K562 (cell line): ENCODE measurements at regions not wholly inside any gene's neighbourhood (a gene's known extent, or its start where the extent isn't known, plus 50 kb on each side); places are given as distances from the start of the nearest gene placed in this dataset.

Source experiments
- ATAC-seq: fragments of 200-7000 bp; cut with Tn5 transposase; 3 replicates; pipeline ENCODE4 v1.9.1; 2020; ENCODE audit warnings: moderate library complexity
- BruUV-seq: library from RNA; stranded (reverse); fragments of 400-500 nt; replicated peaks from 2 replicates; lab custom pipeline; 2021; lab: Mats Ljungman, UMichigan
- CTCF ChIA-PET: fragments of 300-600 bp; formaldehyde crosslinking; extraction: SDS; loops from one replicate; lab custom pipeline; 2021; ENCODE audit warnings: low intra/inter-chr PET ratio; lab: Yijun Ruan, JAX
- POLR2A ChIA-PET: fragments of 300-600, 350-650 bp; sonication (Branson Sonifier 250); formaldehyde crosslinking; extraction: SDS; loops from one replicate; lab custom pipeline; 2021; ENCODE audit warnings: antibody characterized with exemption, inconsistent platforms; lab: Yijun Ruan, JAX
- DNase-seq, 4 experiments: peaks; one replicate each; pipeline versions ENCODE4 v3.0.0 to v3.0.0-alpha.2; 2011 to 2018; ENCODE audit warnings: low spot score in 3 of 4, mixed read lengths in 3 of 4; ENCODE audit errors: extremely low read depth in 1 of 4
- FAIRE-seq: peaks from 2 replicates; lab custom pipeline; 2011; peaks lifted over from hg19 to GRCh38; lab: Jason Lieb, UNC
- H2AFZ ChIP-seq: 2 replicates; pipeline ENCODE4 v1.6.0; 2011; ENCODE audit warnings: low read depth, low read length, control low read depth, inconsistent platforms
- H3K27ac ChIP-seq: fragments of 200-600 bp; 3 replicates; pipeline ENCODE4 v1.8.0; 2011; ENCODE audit warnings: low read depth, mild to moderate bottlenecking, control low read depth, inconsistent platforms, low read length, moderate library complexity, mixed read lengths; ENCODE audit errors: extremely low read depth
- H3K27me3 ChIP-seq, 2 experiments: fragments of 300-600 bp in 1 of 2; 2 replicates in 1 of 2; 3 replicates in 1 of 2; pipeline versions ENCODE4 v1.6.0 to v1.8.0; 2011; ENCODE audit warnings: inconsistent platforms in 2 of 2, low read length in 2 of 2, mild to moderate bottlenecking in 1 of 2, mixed read lengths in 1 of 2, moderate library complexity in 1 of 2; ENCODE audit not compliant: control insufficient read depth in 2 of 2, insufficient read depth in 2 of 2
- H3K36me3 ChIP-seq: fragments of 300-600 bp; 3 replicates; pipeline ENCODE4 v1.8.0; 2011; ENCODE audit warnings: mild to moderate bottlenecking, low read length, inconsistent platforms; ENCODE audit not compliant: control insufficient read depth, insufficient read depth
- H3K4me1 ChIP-seq, 2 experiments: fragments of 200-600 bp in 1 of 2; replicated peaks in 1 of 2; 2 replicates in 1 of 2; 3 replicates in 1 of 2; pipeline versions ENCODE4 v1.5.1 to v1.8.0; 2011; ENCODE audit warnings: inconsistent platforms in 2 of 2, low read length in 2 of 2, mild to moderate bottlenecking in 1 of 2, mixed read lengths in 1 of 2, moderate library complexity in 1 of 2; ENCODE audit not compliant: control insufficient read depth in 2 of 2, insufficient read depth in 2 of 2
- H3K4me2 ChIP-seq: 2 replicates; pipeline ENCODE4 v1.6.1; 2011; ENCODE audit warnings: low read length, control low read depth, inconsistent platforms, mixed read lengths; ENCODE audit not compliant: insufficient read depth
- H3K4me3 ChIP-seq: fragments of 200-600 bp; sonication (generic), shearing (Covaris generic); 2 replicates; pipeline ENCODE4 v1.5.1; 2016; ENCODE audit warnings: control low read depth, inconsistent platforms
- H3K79me2 ChIP-seq: fragments of 200-600 bp; 3 replicates; pipeline ENCODE4 v1.8.0; 2011; ENCODE audit warnings: low read length, inconsistent platforms; ENCODE audit not compliant: control insufficient read depth, insufficient read depth
- H3K9ac ChIP-seq, 2 experiments: 2 replicates each; pipeline versions ENCODE4 v1.6.0 to v1.6.1; 2011; ENCODE audit warnings: low read depth in 2 of 2, low read length in 2 of 2, control low read depth in 1 of 2, inconsistent platforms in 1 of 2, mild to moderate bottlenecking in 1 of 2, mixed read lengths in 1 of 2; ENCODE audit not compliant: insufficient read depth in 1 of 2
- H3K9me1 ChIP-seq: one replicate; pipeline ENCODE4 v1.6.0; 2011; ENCODE audit warnings: inconsistent platforms, mild to moderate bottlenecking, low read length, moderate library complexity; ENCODE audit not compliant: control insufficient read depth, insufficient read depth
- H3K9me3 ChIP-seq: replicated peaks from 2 replicates; pipeline ENCODE4 v1.5.1; 2011; ENCODE audit warnings: low read depth, low read length, inconsistent platforms; ENCODE audit not compliant: control insufficient read depth, insufficient read depth
- H4K20me1 ChIP-seq: replicated peaks from 2 replicates; pipeline ENCODE4 v1.6.1; 2011; ENCODE audit warnings: low read length, inconsistent platforms, mixed read lengths; ENCODE audit not compliant: control insufficient read depth, insufficient read depth
- C11orf30 ChIP-seq: fragments of 450-650 bp; IDR thresholded peaks from 2 replicates; pipeline ENCODE4 v1.6.1; 2016; ENCODE audit warnings: low read depth, mild to moderate bottlenecking
- MAFG ChIP-seq: fragments of 450-650 bp; conservative IDR thresholded peaks from 2 replicates; pipeline ENCODE4 v1.6.1; 2016; ENCODE audit warnings: missing genetic modification characterization, missing compliant biosample characterization
- RBM17 ChIP-seq: fragments of 200-400 bp; formaldehyde crosslinking; IDR thresholded peaks from 2 replicates; pipeline ENCODE4 v1.6.1; 2017; ENCODE audit warnings: low read depth, mild to moderate bottlenecking, low read length, borderline replicate concordance
- ZNF316 ChIP-seq: fragments of 450-650 bp; IDR thresholded peaks from 2 replicates; pipeline ENCODE4 v1.6.1; 2016
- WGBS: fragments of 100-300 bp; shearing (Covaris generic); methylation state at CpG from one replicate; pipeline ENCODE4 v1.1.6; 2016; ENCODE audit warnings: low coverage, mixed read lengths; ENCODE audit not compliant: insufficient coverage; ENCODE audit errors: missing lambda C conversion rate; 5-methylcytosine and 5-hydroxymethylcytosine counted together
- in situ Hi-C: fragments of 300-500 bp; cut with MboI; formaldehyde crosslinking; loops from 4 replicates; pipeline ENCODE4 v1.15.0; 2018; ENCODE audit warnings: inconsistent platforms, mixed read lengths
- intact Hi-C: fragments of 100-400 bp; cut with micrococcal nuclease; formaldehyde crosslinking; loops from 2 replicates; pipeline ENCODE4 v1.14.2; 2022
- TF ChIP-seq, protein P1 (sequence below): fragments of 250-450 bp; sonication (Bioruptor Pico); IDR thresholded peaks from 2 replicates; pipeline ENCODE4 v1.5.0; 2021
- TF ChIP-seq, protein P2 (sequence below): sonication (generic); formaldehyde crosslinking; IDR thresholded peaks from 2 replicates; pipeline ENCODE4 v1.8.0; 2022; ENCODE audit warnings: mild to moderate bottlenecking, missing genetic modification reagents

DNA sequence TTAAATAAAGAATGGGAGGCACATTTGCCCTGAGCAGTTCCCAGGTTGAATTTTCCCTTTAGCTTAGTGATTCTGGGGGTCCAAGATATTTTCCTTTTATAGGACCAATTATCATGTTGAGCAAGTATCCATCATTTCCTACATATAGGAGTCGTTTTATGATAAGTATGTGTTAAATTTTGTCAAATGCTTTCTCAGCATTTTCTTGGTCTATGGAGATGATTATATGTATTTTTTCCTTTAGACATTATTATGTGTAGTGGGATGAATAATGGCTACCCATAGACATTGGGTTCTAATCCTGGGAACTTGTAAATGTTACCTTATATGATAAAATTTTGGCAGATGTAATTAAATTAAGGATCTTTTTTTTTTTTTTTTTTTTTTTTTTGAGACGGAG lies 128.7 kb downstream of the LMO4 start:
- POLR2A ChIA-PET, result no interaction called here

More for the DNA sequence above, 128.7 kb downstream of the LMO4 start:
- Histone ChIP-seq H3K9me3 (no peaks in the 10 kb centered on the region), H3K79me2 (no peaks in the 10 kb centered on the region), H3K9me1 (no peaks in the 10 kb centered on the region), H3K36me3 (no peaks in the 10 kb centered on the region), H3K4me1 (no peaks in the 10 kb centered on the region), H2AFZ (no peak overlapping the region), H3K4me3 (no peak overlapping the region), H3K27me3 (no peaks in the 10 kb centered on the region), H4K20me1 (no peaks in the 10 kb centered on the region), H3K4me2 (no peak overlapping the region), H3K27ac (no peak overlapping the region), H3K9ac (no peak overlapping the region)
- FAIRE-seq (no peak), DNase-seq (no peak), ATAC-seq (no peak)
- peak; percentile 39 for TF ChIP-seq C11orf30
- TF ChIP-seq ZNF316, result peak; percentile 61
- peak; percentile 27; the same call in 1 of the 2 replicates for TF ChIP-seq MAFG (tag)
- no peak for TF ChIP-seq RBM17
- TF ChIP-seq, protein P1, sequence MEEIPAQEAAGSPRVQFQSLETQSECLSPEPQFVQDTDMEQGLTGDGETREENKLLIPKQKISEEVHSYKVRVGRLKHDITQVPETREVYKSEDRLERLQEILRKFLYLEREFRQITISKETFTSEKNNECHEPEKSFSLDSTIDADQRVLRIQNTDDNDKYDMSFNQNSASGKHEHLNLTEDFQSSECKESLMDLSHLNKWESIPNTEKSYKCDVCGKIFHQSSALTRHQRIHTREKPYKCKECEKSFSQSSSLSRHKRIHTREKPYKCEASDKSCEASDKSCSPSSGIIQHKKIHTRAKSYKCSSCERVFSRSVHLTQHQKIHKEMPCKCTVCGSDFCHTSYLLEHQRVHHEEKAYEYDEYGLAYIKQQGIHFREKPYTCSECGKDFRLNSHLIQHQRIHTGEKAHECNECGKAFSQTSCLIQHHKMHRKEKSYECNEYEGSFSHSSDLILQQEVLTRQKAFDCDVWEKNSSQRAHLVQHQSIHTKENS (CRISPR knock-in tag), result no peak
- TF ChIP-seq, protein P2, sequence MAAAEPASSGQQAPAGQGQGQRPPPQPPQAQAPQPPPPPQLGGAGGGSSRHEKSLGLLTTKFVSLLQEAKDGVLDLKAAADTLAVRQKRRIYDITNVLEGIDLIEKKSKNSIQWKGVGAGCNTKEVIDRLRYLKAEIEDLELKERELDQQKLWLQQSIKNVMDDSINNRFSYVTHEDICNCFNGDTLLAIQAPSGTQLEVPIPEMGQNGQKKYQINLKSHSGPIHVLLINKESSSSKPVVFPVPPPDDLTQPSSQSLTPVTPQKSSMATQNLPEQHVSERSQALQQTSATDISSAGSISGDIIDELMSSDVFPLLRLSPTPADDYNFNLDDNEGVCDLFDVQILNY, result no peak
- intact Hi-C loops (no loop called here), in situ Hi-C loops (no loop called here)
- CTCF ChIA-PET, result no interaction called here
- 0% methylated on average over 1 of the region's 2 CpGs for WGBS
- BruUV-seq, result no TSS peak
